H1 (cell line): ENCODE measurements at regions not wholly inside any gene's neighbourhood (a gene's known extent, or its start where the extent isn't known, plus 50 kb on each side); places are given as distances from the start of the nearest gene placed in this dataset.

Experiments used
- CTCF ChIA-PET: fragments of 300-600 bp; sonication (Branson Sonifier 250); formaldehyde crosslinking; loops from one replicate; lab custom pipeline; 2021; ENCODE audit not compliant: partially characterized antibody; lab: Charles Lee
- POLR2A ChIA-PET: fragments of 300-600 bp; sonication (Branson Sonifier 250); formaldehyde crosslinking; loops from one replicate; lab custom pipeline; 2021; ENCODE audit warnings: inconsistent platforms; ENCODE audit not compliant: partially characterized antibody; lab: Charles Lee
- DNase-seq, 2 experiments: peaks; one replicate each; pipeline versions ENCODE4 v3.0.0 to v3.0.0-alpha.2; 2010 to 2022; ENCODE audit warnings: low spot score in 2 of 2, low read depth in 1 of 2, mixed read lengths in 1 of 2
- FAIRE-seq: peaks from 2 replicates; lab custom pipeline; 2011; peaks lifted over from hg19 to GRCh38; lab: Jason Lieb, UNC
- H2AFZ ChIP-seq: 2 replicates; pipeline ENCODE4 v1.8.1; 2012; ENCODE audit warnings: low read length, inconsistent platforms
- H2AK5ac ChIP-seq: 2 replicates; pipeline ENCODE4 v1.6.1; 2013; ENCODE audit warnings: low read depth, low read length
- H2BK120ac ChIP-seq: replicated peaks from 2 replicates; pipeline ENCODE3; 2013; ENCODE audit warnings: low read depth, low read length, inconsistent platforms
- H2BK12ac ChIP-seq: 2 replicates; pipeline ENCODE4 v1.6.1; 2013; ENCODE audit warnings: low read depth, low read length
- H2BK15ac ChIP-seq: 2 replicates; pipeline ENCODE4 v1.6.1; 2013; ENCODE audit warnings: low read length
- H2BK20ac ChIP-seq: 2 replicates; pipeline ENCODE4 v1.6.1; 2013; ENCODE audit warnings: low read length
- H2BK5ac ChIP-seq: 2 replicates; pipeline ENCODE4 v1.6.1; 2013; ENCODE audit warnings: low read depth, low read length
- H3K14ac ChIP-seq: 2 replicates; pipeline ENCODE4 v1.6.1; 2013; ENCODE audit warnings: inconsistent platforms; ENCODE audit not compliant: insufficient read length
- H3K18ac ChIP-seq: 2 replicates; pipeline ENCODE4 v1.6.1; 2013; ENCODE audit warnings: low read length; ENCODE audit errors: extremely low read depth
- H3K23ac ChIP-seq: 2 replicates; pipeline ENCODE4 v1.6.1; 2013; ENCODE audit warnings: inconsistent platforms; ENCODE audit not compliant: insufficient read length
- H3K23me2 ChIP-seq: 2 replicates; pipeline ENCODE4 v1.6.1; 2013; ENCODE audit warnings: low read depth, low read length
- H3K27ac ChIP-seq: 2 replicates; pipeline ENCODE4 v1.6.1; 2011; ENCODE audit warnings: low read depth, low read length, inconsistent platforms
- H3K27me3 ChIP-seq, 4 experiments: replicated peaks in 1 of 4; 1 replicate in 1 of 4; 2 replicates in 3 of 4; pipeline versions ENCODE4 v1.6.1 to v1.8.1; 2011 to 2013; ENCODE audit warnings: low read length in 3 of 4, mild to moderate bottlenecking in 3 of 4, inconsistent platforms in 2 of 4, mixed read lengths in 2 of 4, moderate library complexity in 1 of 4; ENCODE audit not compliant: control insufficient read depth in 3 of 4, insufficient read depth in 3 of 4; ENCODE audit errors: extremely low read depth in 1 of 4
- H3K36me3 ChIP-seq, 4 experiments: 2 replicates each; pipeline versions ENCODE4 v1.6.1 to v1.8.1; 2011 to 2013; ENCODE audit warnings: mild to moderate bottlenecking in 4 of 4, low read length in 3 of 4, moderate library complexity in 2 of 4, control low read depth in 1 of 4, inconsistent platforms in 1 of 4; ENCODE audit not compliant: insufficient read depth in 4 of 4, control insufficient read depth in 2 of 4
- H3K4ac ChIP-seq: replicated peaks from 2 replicates; pipeline ENCODE3; 2013; ENCODE audit warnings: low read length, low read depth, mixed read lengths, inconsistent platforms; ENCODE audit not compliant: insufficient read length
- H3K4me1 ChIP-seq, 4 experiments: replicated peaks in 1 of 4; 1 replicate in 1 of 4; 2 replicates in 3 of 4; pipeline versions ENCODE4 v1.6.1 to v1.8.1; 2011 to 2013; ENCODE audit warnings: low read length in 3 of 4, inconsistent platforms in 2 of 4, mixed read lengths in 1 of 4; ENCODE audit not compliant: insufficient read depth in 4 of 4, control insufficient read depth in 3 of 4
- H3K4me2 ChIP-seq, 2 experiments: 2 replicates each; pipeline versions ENCODE4 v1.6.1 to v1.8.1; 2011 to 2013; ENCODE audit warnings: low read depth in 2 of 2, low read length in 2 of 2, control low read depth in 1 of 2, inconsistent platforms in 1 of 2, mild to moderate bottlenecking in 1 of 2; ENCODE audit not compliant: insufficient read depth in 1 of 2
- H3K4me3 ChIP-seq, 4 experiments: fragments of 200-600, 300-600 bp in 1 of 4; sonication (generic), shearing (Covaris generic), sonication (Bioruptor Twin) in 1 of 4; 2 replicates each; pipeline versions ENCODE4 v1.5.1 to v1.8.1; 2011 to 2016; ENCODE audit warnings: low read length in 4 of 4, low read depth in 3 of 4, control low read depth in 2 of 4, inconsistent platforms in 2 of 4, mild to moderate bottlenecking in 2 of 4, mixed read lengths in 1 of 4, moderate library complexity in 1 of 4; ENCODE audit not compliant: insufficient read depth in 2 of 4; ENCODE audit errors: extremely low read depth in 1 of 4
- H3K56ac ChIP-seq: replicated peaks from 2 replicates; pipeline ENCODE3; 2013; ENCODE audit warnings: low read depth, mild to moderate bottlenecking, mixed read lengths, low read length, inconsistent platforms; ENCODE audit not compliant: insufficient read length
- H3K79me1 ChIP-seq: 2 replicates; pipeline ENCODE4 v1.6.1; 2013; ENCODE audit warnings: low read depth, low read length, control low read depth
- H3K79me2 ChIP-seq, 2 experiments: 2 replicates each; pipeline versions ENCODE4 v1.6.1 to v1.8.1; 2012 to 2013; ENCODE audit warnings: low read length in 2 of 2, mild to moderate bottlenecking in 2 of 2, inconsistent platforms in 1 of 2; ENCODE audit not compliant: insufficient read depth in 2 of 2, control insufficient read depth in 1 of 2
- H3K9ac ChIP-seq, 4 experiments: replicated peaks in 1 of 4; 1 replicate in 1 of 4; 2 replicates in 3 of 4; pipeline versions ENCODE4 v1.6.1 to v1.8.1; 2011 to 2013; ENCODE audit warnings: low read depth in 3 of 4, low read length in 3 of 4, control low read depth in 2 of 4, mild to moderate bottlenecking in 2 of 4, moderate library complexity in 2 of 4, inconsistent platforms in 1 of 4; ENCODE audit errors: extremely low read depth in 1 of 4
- H3K9me3 ChIP-seq, 2 experiments: 2 replicates each; pipeline versions ENCODE4 v1.6.1 to v1.8.1; 2012 to 2013; ENCODE audit warnings: mild to moderate bottlenecking in 2 of 2, moderate library complexity in 2 of 2, control low read depth in 1 of 2, inconsistent platforms in 1 of 2, low read depth in 1 of 2, low read length in 1 of 2, mixed read lengths in 1 of 2; ENCODE audit not compliant: insufficient read depth in 2 of 2
- H4K20me1 ChIP-seq, 2 experiments: replicated peaks in 1 of 2; 2 replicates each; pipeline versions ENCODE3 to v1.8.1; 2011 to 2013; ENCODE audit warnings: inconsistent platforms in 2 of 2, low read length in 2 of 2, mild to moderate bottlenecking in 1 of 2; ENCODE audit not compliant: insufficient read depth in 2 of 2, control insufficient read depth in 1 of 2
- H4K5ac ChIP-seq: 2 replicates; pipeline ENCODE4 v1.6.1; 2013; ENCODE audit warnings: low read length, low read depth, mixed read lengths, inconsistent platforms; ENCODE audit not compliant: insufficient read length
- H4K8ac ChIP-seq: 2 replicates; pipeline ENCODE4 v1.8.0; 2013; ENCODE audit warnings: mild to moderate bottlenecking, moderate library complexity, low read length, inconsistent platforms; ENCODE audit not compliant: insufficient read depth; ENCODE audit errors: extremely low read depth
- H4K91ac ChIP-seq: replicated peaks from 2 replicates; pipeline ENCODE3; 2013; ENCODE audit warnings: low read length, mixed read lengths, inconsistent platforms; ENCODE audit not compliant: insufficient read length
- ATF3 ChIP-seq: IDR thresholded peaks from 2 replicates; pipeline ENCODE4 v1.6.1; 2011; ENCODE audit warnings: low read depth, mild to moderate bottlenecking, low read length; ENCODE audit not compliant: insufficient read depth
- EZH2 ChIP-seq: fragments of 200-600 bp; sonication (generic); IDR thresholded peaks from 2 replicates; pipeline ENCODE4 v1.7.1; 2012; ENCODE audit warnings: low read depth, mild to moderate bottlenecking, moderate library complexity, low read length, inconsistent platforms; ENCODE audit not compliant: severe bottlenecking
- FOSL1 ChIP-seq: IDR thresholded peaks from 2 replicates; pipeline ENCODE4 v1.6.1; 2011; ENCODE audit warnings: mild to moderate bottlenecking, low read depth, low read length, moderate library complexity; ENCODE audit not compliant: insufficient read depth
- HDAC2 ChIP-seq, 2 experiments: fragments of 300-600 bp in 1 of 2; sonication (generic) in 1 of 2; IDR thresholded peaks; 2 replicates each; pipeline ENCODE4 v1.6.1; 2011 to 2012; ENCODE audit warnings: low read depth in 2 of 2, low read length in 2 of 2, mild to moderate bottlenecking in 2 of 2, moderate library complexity in 2 of 2, borderline replicate concordance in 1 of 2, inconsistent platforms in 1 of 2
- KDM4A ChIP-seq: IDR thresholded peaks from one replicate; pipeline ENCODE4 v1.7.1; 2012; ENCODE audit warnings: low read depth, mild to moderate bottlenecking, moderate library complexity, low read length, inconsistent platforms; ENCODE audit not compliant: severe bottlenecking
- POLR2AphosphoS5 ChIP-seq: IDR thresholded peaks from 2 replicates; pipeline ENCODE4 v1.6.1; 2011; ENCODE audit warnings: low read depth, low read length
- POU5F1 ChIP-seq: IDR thresholded peaks from 2 replicates; pipeline ENCODE4 v1.6.1; 2011; ENCODE audit warnings: low read depth, mild to moderate bottlenecking, low read length, moderate library complexity
- RBBP5 ChIP-seq: IDR thresholded peaks from 2 replicates; pipeline ENCODE4 v1.7.1; 2012; ENCODE audit warnings: low read depth, mild to moderate bottlenecking, inconsistent platforms, low read length, moderate library complexity, borderline replicate concordance
- SIRT6 ChIP-seq: IDR thresholded peaks from one replicate; pipeline ENCODE4 v1.7.1; 2012; ENCODE audit warnings: low read length, inconsistent platforms
- SP2 ChIP-seq: IDR thresholded peaks from 2 replicates; pipeline ENCODE4 v1.6.1; 2012; ENCODE audit warnings: mild to moderate bottlenecking, low read length, inconsistent platforms
- SP4 ChIP-seq: IDR thresholded peaks from 2 replicates; pipeline ENCODE4 v1.6.1; 2012; ENCODE audit warnings: low read length, inconsistent platforms
- TAF1 ChIP-seq: IDR thresholded peaks from 2 replicates; pipeline ENCODE4 v1.6.1; 2011; ENCODE audit warnings: mild to moderate bottlenecking, low read depth, low read length
- YY1 ChIP-seq: IDR thresholded peaks from 2 replicates; pipeline ENCODE4 v1.6.1; 2011; ENCODE audit warnings: low read depth, mild to moderate bottlenecking, low read length
- WGBS, 2 experiments: shearing (Covaris generic) in 1 of 2; methylation state at CpG; one replicate each; pipeline versions ENCODE4 v1.1.6 to v1.1.7; 2013 to 2015; ENCODE audit warnings: low lambda C conversion rate in 2 of 2, mixed read lengths in 2 of 2, inconsistent platforms in 1 of 2, low coverage in 1 of 2, missing lambda C conversion rate in 1 of 2; ENCODE audit not compliant: insufficient replicate concordance in 2 of 2, insufficient coverage in 1 of 2, insufficient read length in 1 of 2; ENCODE audit errors: extremely low coverage in 1 of 2, missing lambda C conversion rate in 1 of 2; 5-methylcytosine and 5-hydroxymethylcytosine counted together

DNA sequence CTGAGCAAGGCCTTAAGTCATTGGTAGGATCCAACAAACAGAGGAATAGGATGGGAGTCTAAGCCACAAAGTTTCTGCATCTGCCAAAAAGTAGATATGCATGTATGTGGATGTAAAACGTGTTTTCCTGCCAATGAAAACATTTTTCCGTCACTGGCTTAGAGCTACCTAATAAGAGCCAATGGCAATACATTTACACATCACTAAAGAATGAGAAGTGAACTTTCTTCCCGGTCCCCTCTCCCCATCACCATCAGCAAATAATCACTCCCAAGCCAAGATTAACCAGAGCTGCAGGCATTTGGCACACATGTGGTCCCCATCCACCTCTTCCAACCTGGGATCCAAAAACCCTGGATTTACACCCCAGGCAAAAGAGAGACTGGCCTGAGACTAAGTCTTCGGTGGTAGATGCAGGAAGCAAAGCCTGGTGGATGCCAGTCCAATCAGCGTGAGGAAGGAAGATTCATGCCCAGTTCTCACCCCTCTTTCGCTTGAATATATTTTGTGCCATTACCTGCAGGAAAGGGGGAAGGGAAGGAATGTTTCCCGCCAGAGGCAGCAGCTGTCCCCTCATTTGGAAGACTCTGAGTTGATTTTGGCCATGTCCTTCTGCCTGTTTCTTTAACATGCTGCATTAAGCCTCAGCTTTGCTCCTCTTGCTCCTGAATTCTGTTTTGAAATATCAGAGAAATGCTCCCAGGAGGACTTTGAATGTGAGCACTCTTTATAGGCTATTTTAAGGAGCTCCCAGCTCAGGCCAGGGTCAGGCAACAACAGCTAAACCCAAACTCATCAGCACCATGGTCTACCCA lies 131.4 kb downstream of the CHIC2 start:
- Histone ChIP-seq H3K9me3 (no peaks in the 10 kb centered on the region), H3K4me2 (no peak overlapping the region), H2BK12ac (no peak overlapping the region), H3K27me3 (no peaks in the 10 kb centered on the region; a peak in 1 of 7 replicates), H2BK15ac (no peak overlapping the region), H3K4me1 (no peaks in the 10 kb centered on the region), H2BK120ac (no peak overlapping the region), H4K8ac (no peak overlapping the region), H3K56ac (no peak overlapping the region), H4K5ac (no peak overlapping the region), H3K36me3 (no peaks in the 10 kb centered on the region), H2AK5ac (no peak overlapping the region), H3K4ac (no peak overlapping the region), H3K18ac (no peak overlapping the region), H2AFZ (no peak overlapping the region), H3K9ac (no peak overlapping the region), H4K20me1 (no peaks in the 10 kb centered on the region), H4K91ac (no peak overlapping the region), H3K4me3 (no peak overlapping the region), H2BK20ac (no peak overlapping the region), H3K27ac (no peak overlapping the region), H3K79me2 (no peaks in the 10 kb centered on the region), H2BK5ac (no peak overlapping the region), H3K23me2 (no peaks in the 10 kb centered on the region), H3K14ac (no peak overlapping the region), H3K23ac (no peak overlapping the region), H3K79me1 (no peaks in the 10 kb centered on the region)
- no peak for FAIRE-seq
- CTCF ChIA-PET: interaction anchor here (0.6 to 6.9 kb wide), 12 partner anchors 9 to 1387 kb away, joined by 3 to 79 read pairs (median 6); partner anchors contain the start of gene CHIC2
- POLR2A ChIA-PET: no interaction called here
- no peak for DNase-seq
- WGBS, 2 experiments: 89% methylated on average over 6 of the region's 7 CpGs; no CpG with 5 or more reads in 1 of the 2 experiments
- no peak for TF ChIP-seq YY1
- no peak for TF ChIP-seq SIRT6
- no peak for TF ChIP-seq EZH2
- TF ChIP-seq SP4: no peak
- no peak for TF ChIP-seq SP2
- TF ChIP-seq FOSL1: no peak
- no peak for TF ChIP-seq POU5F1
- no peak for TF ChIP-seq KDM4A
- no peak for TF ChIP-seq ATF3
- TF ChIP-seq RBBP5: no peak
- TF ChIP-seq POLR2AphosphoS5: no peak
- TF ChIP-seq HDAC2 (IDR thresholded peaks at IDR 0.05; ENCODE audit: borderline replicate concordance in 1 of 2, low read depth in 2 of 2, low read length in 2 of 2): no peak
- no peak for TF ChIP-seq TAF1
